Hepatocyte (in vitro differentiated cells): ENCODE measurements at regions not wholly inside any gene's neighbourhood (a gene's known extent, or its start where the extent isn't known, plus 50 kb on each side); places are given as distances from the start of the nearest gene placed in this dataset.

Source experiments
- EZH2 ChIP-seq: fragments of 200-600 bp; sonication (generic); IDR thresholded peaks from 2 replicates; pipeline ENCODE4 v1.6.1; 2016; ENCODE audit warnings: antibody characterized with exemption, mild to moderate bottlenecking, borderline replicate concordance
- TF ChIP-seq, protein P1 (sequence below): fragments of 200-600 bp; sonication (generic); IDR thresholded peaks from 2 replicates; pipeline ENCODE4 v1.5.1; 2016; ENCODE audit warnings: antibody characterized with exemption, mild to moderate bottlenecking; ENCODE audit not compliant: poor library complexity

DNA sequence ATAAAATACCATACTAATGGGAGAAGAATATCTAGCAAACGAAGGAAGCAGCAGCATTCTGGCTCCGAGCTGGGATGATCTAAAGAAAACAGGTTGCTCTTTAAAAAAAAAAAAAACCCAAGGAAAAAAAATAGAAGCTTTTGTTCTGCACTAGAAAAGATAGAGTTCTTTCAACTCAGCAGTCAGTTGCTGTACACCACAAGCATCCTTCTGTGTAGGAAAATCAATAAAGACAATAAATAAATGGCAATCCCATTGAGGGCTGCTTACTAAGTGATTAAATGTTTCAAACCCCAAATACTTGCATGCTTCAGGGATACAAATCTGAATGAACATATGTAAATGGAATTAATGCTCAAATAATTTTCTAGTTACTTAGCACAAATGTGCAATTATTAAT lies 207.1 kb downstream of the TEX36 start:
- no peak for TF ChIP-seq EZH2
- TF ChIP-seq, protein P1, sequence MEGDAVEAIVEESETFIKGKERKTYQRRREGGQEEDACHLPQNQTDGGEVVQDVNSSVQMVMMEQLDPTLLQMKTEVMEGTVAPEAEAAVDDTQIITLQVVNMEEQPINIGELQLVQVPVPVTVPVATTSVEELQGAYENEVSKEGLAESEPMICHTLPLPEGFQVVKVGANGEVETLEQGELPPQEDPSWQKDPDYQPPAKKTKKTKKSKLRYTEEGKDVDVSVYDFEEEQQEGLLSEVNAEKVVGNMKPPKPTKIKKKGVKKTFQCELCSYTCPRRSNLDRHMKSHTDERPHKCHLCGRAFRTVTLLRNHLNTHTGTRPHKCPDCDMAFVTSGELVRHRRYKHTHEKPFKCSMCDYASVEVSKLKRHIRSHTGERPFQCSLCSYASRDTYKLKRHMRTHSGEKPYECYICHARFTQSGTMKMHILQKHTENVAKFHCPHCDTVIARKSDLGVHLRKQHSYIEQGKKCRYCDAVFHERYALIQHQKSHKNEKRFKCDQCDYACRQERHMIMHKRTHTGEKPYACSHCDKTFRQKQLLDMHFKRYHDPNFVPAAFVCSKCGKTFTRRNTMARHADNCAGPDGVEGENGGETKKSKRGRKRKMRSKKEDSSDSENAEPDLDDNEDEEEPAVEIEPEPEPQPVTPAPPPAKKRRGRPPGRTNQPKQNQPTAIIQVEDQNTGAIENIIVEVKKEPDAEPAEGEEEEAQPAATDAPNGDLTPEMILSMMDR = no peak
